ENCODE measurements at regions not wholly inside any gene's neighbourhood (a gene's known extent, or its start where the extent isn't known, plus 50 kb on each side); places are given as distances from the start of the nearest gene placed in this dataset.

GRCh38 chr1:51044834-51045233 lies 57.2 kb upstream of the C1orf185 start:
- TF ChIP-seq REST (IDR thresholded peaks at IDR 0.05) (no peak), GABPA (IDR thresholded peaks at IDR 0.05 in 1 of 2, conservative IDR thresholded peaks at IDR 0.05 in 1 of 2) (no peak), MAX (IDR thresholded peaks at IDR 0.05) (no peak), CTCF (IDR thresholded peaks at IDR 0.05; ENCODE audit: low read depth, low read length, missing input control) (peak; percentile 45), EGR1 (IDR thresholded peaks at IDR 0.05; ENCODE audit: low read depth in 2 of 2) (no peak), ATF3 (IDR thresholded peaks at IDR 0.05) (no peak), RAD21 (IDR thresholded peaks at IDR 0.05) (peak; percentile 78 to 80), JUND (IDR thresholded peaks at IDR 0.05) (no peak), HNF4A (conservative IDR thresholded peaks at IDR 0.05) (no peak), TAF1 (conservative IDR thresholded peaks at IDR 0.05) (no peak), ZBTB33 (IDR thresholded peaks at IDR 0.05) (no peak), YY1 (IDR thresholded peaks at IDR 0.05) (no peak), SP1 (IDR thresholded peaks at IDR 0.05) (no peak), FOXA1 (IDR thresholded peaks at IDR 0.05) (no peak)

Measured in liver (tissue), 3 donors.